ENCODE measurements at regions not wholly inside any gene's neighbourhood (a gene's known extent, or its start where the extent isn't known, plus 50 kb on each side); places are given as distances from the start of the nearest gene placed in this dataset.

DNA sequence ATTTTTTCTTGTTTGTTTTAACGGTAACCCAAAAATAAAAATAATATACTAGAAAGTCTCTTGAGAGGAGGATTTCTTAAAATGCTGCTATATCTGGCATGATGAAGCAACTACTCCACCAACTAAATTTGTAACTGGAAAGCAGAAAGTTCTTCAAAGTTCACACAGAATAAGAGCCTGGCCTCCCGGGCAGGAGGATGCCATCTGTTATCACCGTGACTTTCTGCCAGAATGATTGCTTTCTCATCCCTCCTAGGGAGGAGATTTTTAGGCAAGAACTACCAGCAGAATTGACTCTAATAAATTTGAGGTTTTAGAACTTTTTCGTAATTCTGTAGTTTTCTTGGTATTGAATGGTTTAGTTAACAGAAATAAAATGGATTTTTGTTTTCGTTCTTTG is 464.6 kb upstream of the ACTBL2 start:
- Histone ChIP-seq H2BK12ac (ENCODE audit: low read depth, low read length) (no peak overlapping the region), H2BK120ac (replicated peaks; ENCODE audit: low read depth, low read length) (no peak overlapping the region), H4K5ac (ENCODE audit: insufficient read length, low read depth, low read length) (no peak overlapping the region), H3K4me2 (ENCODE audit: insufficient read depth in 1 of 2, low read depth in 2 of 2, low read length in 2 of 2) (no peak overlapping the region), H2BK15ac (ENCODE audit: low read length) (no peak overlapping the region), H3K18ac (ENCODE audit: extremely low read depth, low read length) (no peak overlapping the region), H4K8ac (ENCODE audit: extremely low read depth, insufficient read depth, low read length) (no peak overlapping the region), H3K23ac (ENCODE audit: insufficient read length) (no peak overlapping the region), H3K36me3 (ENCODE audit: control insufficient read depth in 2 of 4, insufficient read depth in 4 of 4, low read length in 3 of 4) (no peaks in the 10 kb centered on the region), H3K4ac (replicated peaks; ENCODE audit: insufficient read length, low read depth, low read length) (no peak overlapping the region), H4K20me1 (replicated peaks in 1 of 2; ENCODE audit: control insufficient read depth in 1 of 2, insufficient read depth in 2 of 2, low read length in 2 of 2) (no peaks in the 10 kb centered on the region), H3K9ac (replicated peaks in 1 of 4; ENCODE audit: extremely low read depth in 1 of 4, low read depth in 3 of 4, low read length in 3 of 4) (no peak overlapping the region), H2AFZ (ENCODE audit: low read length) (no peak overlapping the region), H4K91ac (replicated peaks; ENCODE audit: insufficient read length, low read length) (no peak overlapping the region), H3K27ac (ENCODE audit: low read depth, low read length) (no peak overlapping the region), H3K23me2 (ENCODE audit: low read depth, low read length) (no peaks in the 10 kb centered on the region), H3K14ac (ENCODE audit: insufficient read length) (no peak overlapping the region), H2BK20ac (ENCODE audit: low read length) (no peak overlapping the region), H3K56ac (replicated peaks; ENCODE audit: insufficient read length, low read depth, low read length) (no peak overlapping the region), H3K79me2 (ENCODE audit: control insufficient read depth in 1 of 2, insufficient read depth in 2 of 2, low read length in 2 of 2) (no peaks in the 10 kb centered on the region), H2AK5ac (ENCODE audit: low read depth, low read length) (no peak overlapping the region), H3K79me1 (ENCODE audit: low read depth, low read length) (no peaks in the 10 kb centered on the region), H3K4me3 (ENCODE audit: extremely low read depth in 1 of 4, insufficient read depth in 2 of 4, low read depth in 3 of 4, low read length in 4 of 4) (no peak overlapping the region), H2BK5ac (ENCODE audit: low read depth, low read length) (no peak overlapping the region), H3K9me3 (ENCODE audit: insufficient read depth in 2 of 2, low read depth in 1 of 2, low read length in 1 of 2) (no peaks in the 10 kb centered on the region), H3K27me3 (replicated peaks in 1 of 4; ENCODE audit: control insufficient read depth in 3 of 4, extremely low read depth in 1 of 4, insufficient read depth in 3 of 4, low read length in 3 of 4) (no peaks in the 10 kb centered on the region), H3K4me1 (replicated peaks in 1 of 4; ENCODE audit: control insufficient read depth in 3 of 4, insufficient read depth in 4 of 4, low read length in 3 of 4) (peaks cover 2 to 7% (median 5%) of the 10 kb centered on the region in 4 experiments; a peak in 4 of 7 replicates)
- TF ChIP-seq TCF12 (IDR thresholded peaks at IDR 0.05; ENCODE audit: low read depth, low read length) = no peak
- TF ChIP-seq CREB1 (IDR thresholded peaks at IDR 0.05) = no peak
- no peak for TF ChIP-seq TAF7 (optimal IDR thresholded peaks at IDR 0.05; ENCODE audit: borderline replicate concordance, low read depth, low read length)
- no peak for TF ChIP-seq HDAC2 (IDR thresholded peaks at IDR 0.05; ENCODE audit: borderline replicate concordance in 1 of 2, low read depth in 2 of 2, low read length in 2 of 2)
- no peak for TF ChIP-seq RAD21 (IDR thresholded peaks at IDR 0.05 in 1 of 2, conservative IDR thresholded peaks at IDR 0.05 in 1 of 2; ENCODE audit: low read depth in 2 of 2, low read length in 2 of 2)
- no peak for TF ChIP-seq RFX5 (IDR thresholded peaks at IDR 0.05; ENCODE audit: borderline replicate concordance, low read depth, low read length)
- no peak for TF ChIP-seq SIRT6 (IDR thresholded peaks at IDR 0.05; ENCODE audit: low read length)
- no peak for TF ChIP-seq JUN (IDR thresholded peaks at IDR 0.05; ENCODE audit: low read depth, low read length)
- no peak for TF ChIP-seq EZH2 (IDR thresholded peaks at IDR 0.05; ENCODE audit: low read depth, low read length, severe bottlenecking)
- no peak for TF ChIP-seq TEAD4 (IDR thresholded peaks at IDR 0.05; ENCODE audit: low read depth, low read length)
- no peak for TF ChIP-seq GTF2F1 (IDR thresholded peaks at IDR 0.05; ENCODE audit: borderline replicate concordance, low read depth, low read length)
- TF ChIP-seq, protein P1, sequence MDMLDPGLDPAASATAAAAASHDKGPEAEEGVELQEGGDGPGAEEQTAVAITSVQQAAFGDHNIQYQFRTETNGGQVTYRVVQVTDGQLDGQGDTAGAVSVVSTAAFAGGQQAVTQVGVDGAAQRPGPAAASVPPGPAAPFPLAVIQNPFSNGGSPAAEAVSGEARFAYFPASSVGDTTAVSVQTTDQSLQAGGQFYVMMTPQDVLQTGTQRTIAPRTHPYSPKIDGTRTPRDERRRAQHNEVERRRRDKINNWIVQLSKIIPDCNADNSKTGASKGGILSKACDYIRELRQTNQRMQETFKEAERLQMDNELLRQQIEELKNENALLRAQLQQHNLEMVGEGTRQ (IDR thresholded peaks at IDR 0.05; ENCODE audit: low read length) = no peak
- FAIRE-seq (no peak), DNase-seq (ENCODE audit: low read depth in 1 of 2, low spot score in 2 of 2) (no peak)
- ChIA-PET CTCF (ENCODE audit: partially characterized antibody) (no interaction called here), POLR2A (ENCODE audit: partially characterized antibody) (no interaction called here)
- 92 to 100% methylated on average over 1 to 5 of the region's 5 CpGs for WGBS, 2 experiments (ENCODE audit: extremely low coverage in 1 of 2, insufficient coverage in 1 of 2, insufficient read length in 1 of 2, insufficient replicate concordance in 2 of 2, low coverage in 1 of 2, low lambda C conversion rate in 2 of 2, missing lambda C conversion rate in 1 of 2)

All from H1 (cell line).